HepG2 (cell line): ENCODE measurements at regions not wholly inside any gene's neighbourhood (a gene's known extent, or its start where the extent isn't known, plus 50 kb on each side); places are given as distances from the start of the nearest gene placed in this dataset.

Experiments used
- ATAC-seq: fragments of 200-7000 bp; cut with Tn5 transposase; 3 replicates; pipeline ENCODE4 v1.9.1; 2020; ENCODE audit warnings: mild to moderate bottlenecking, moderate library complexity
- BruUV-seq: library from RNA; stranded (reverse); fragments of 400-500 nt; replicated peaks from 2 replicates; lab custom pipeline; 2021; lab: Mats Ljungman, UMichigan
- CTCF ChIA-PET: fragments of 300-600 bp; formaldehyde crosslinking; extraction: SDS; loops from one replicate; lab custom pipeline; 2021; ENCODE audit warnings: low total read pairs, inconsistent platforms, low intra/inter-chr PET ratio; lab: Yijun Ruan, JAX
- POLR2A ChIA-PET: fragments of 350-600 bp; sonication (Branson Sonifier 250); formaldehyde crosslinking; loops from one replicate; lab custom pipeline; 2020; ENCODE audit warnings: antibody characterized with exemption, inconsistent platforms; lab: Yijun Ruan, JAX
- DNase-seq: peaks from one replicate; pipeline ENCODE4 v3.0.0-alpha.2; 2015; ENCODE audit warnings: low spot score
- FAIRE-seq: peaks from 3 replicates; lab custom pipeline; 2011; peaks lifted over from hg19 to GRCh38; lab: Jason Lieb, UNC
- H2AFZ ChIP-seq: one replicate; pipeline ENCODE4 v1.6.1; 2011; ENCODE audit warnings: low read length, inconsistent platforms
- H3K27ac ChIP-seq: fragments of 300-600 bp; 3 replicates; pipeline ENCODE4 v1.8.0; 2011; ENCODE audit warnings: mixed run types, mild to moderate bottlenecking, mixed read lengths, low read length, inconsistent platforms; ENCODE audit not compliant: insufficient read depth; ENCODE audit errors: extremely low read length
- H3K27me3 ChIP-seq, 2 experiments: fragments of 200-600 bp in 1 of 2; 2 replicates in 1 of 2; 3 replicates in 1 of 2; pipeline versions ENCODE4 v1.6.0 to v1.8.0; 2011; ENCODE audit warnings: low read length in 2 of 2, mild to moderate bottlenecking in 2 of 2, moderate library complexity in 2 of 2, inconsistent platforms in 1 of 2; ENCODE audit not compliant: insufficient read depth in 2 of 2, control insufficient read depth in 1 of 2
- H3K36me3 ChIP-seq, 2 experiments: fragments of 200-600 bp in 1 of 2; replicated peaks in 1 of 2; 2 replicates in 1 of 2; 3 replicates in 1 of 2; pipeline versions ENCODE4 v1.5.1 to v1.8.0; 2011; ENCODE audit warnings: low read length in 2 of 2, inconsistent platforms in 1 of 2; ENCODE audit not compliant: insufficient read depth in 2 of 2, control insufficient read depth in 1 of 2
- H3K4me1 ChIP-seq: 2 replicates; pipeline ENCODE4 v1.5.1; 2012; ENCODE audit warnings: low read length, inconsistent platforms; ENCODE audit not compliant: insufficient read depth
- H3K4me2 ChIP-seq: 2 replicates; pipeline ENCODE4 v1.6.0; 2011; ENCODE audit warnings: low read depth, low read length, inconsistent platforms
- H3K4me3 ChIP-seq, 3 experiments: fragments of 200-600 bp in 1 of 3; sonication (generic), shearing (Covaris generic) in 1 of 3; replicated peaks in 1 of 3; 2 replicates each; pipeline ENCODE4 v1.5.1; 2011 to 2016; ENCODE audit warnings: low read length in 3 of 3, inconsistent platforms in 2 of 3, low read depth in 2 of 3, mild to moderate bottlenecking in 2 of 3, control low read depth in 1 of 3, mixed read lengths in 1 of 3; ENCODE audit not compliant: insufficient read depth in 1 of 3
- H3K79me2 ChIP-seq: one replicate; pipeline ENCODE4 v1.6.1; 2011; ENCODE audit warnings: low read length, inconsistent platforms; ENCODE audit not compliant: insufficient read depth
- H3K9ac ChIP-seq: 2 replicates; pipeline ENCODE4 v1.6.0; 2011; ENCODE audit warnings: mild to moderate bottlenecking, low read depth, low read length, inconsistent platforms; ENCODE audit not compliant: insufficient read depth
- H3K9me3 ChIP-seq: 2 replicates; pipeline ENCODE4 v1.5.1; 2012; ENCODE audit warnings: mild to moderate bottlenecking, low read length
- H4K20me1 ChIP-seq: 2 replicates; pipeline ENCODE4 v1.6.0; 2011; ENCODE audit warnings: inconsistent platforms, mild to moderate bottlenecking, low read length, moderate library complexity; ENCODE audit not compliant: insufficient read depth
- BCL6 ChIP-seq: IDR thresholded peaks from 2 replicates; pipeline ENCODE4 v1.6.1; 2016; ENCODE audit warnings: missing genetic modification reagents, missing compliant biosample characterization
- NR2F6 ChIP-seq, 2 experiments: IDR thresholded peaks; 2 replicates each; pipeline ENCODE4 v1.6.1; 2016; ENCODE audit warnings: antibody characterized with exemption in 1 of 2, mild to moderate bottlenecking in 1 of 2
- STAG1 ChIP-seq: sonication (generic); formaldehyde crosslinking; IDR thresholded peaks from 2 replicates; pipeline ENCODE4 v1.4.0; 2020; ENCODE audit warnings: missing genetic modification reagents
- TCF7 ChIP-seq: sonication (generic); IDR thresholded peaks from 2 replicates; pipeline ENCODE4 v1.6.1; 2016; ENCODE audit warnings: antibody characterized with exemption, low read depth
- ZNF121 ChIP-seq: sonication (generic); formaldehyde crosslinking; IDR thresholded peaks from 2 replicates; pipeline ENCODE4 v1.5.0; 2020; ENCODE audit warnings: mild to moderate bottlenecking, missing genetic modification reagents
- ZNF225 ChIP-seq: sonication (generic); formaldehyde crosslinking; IDR thresholded peaks from 2 replicates; pipeline ENCODE4 v1.4.0; 2020; ENCODE audit warnings: mild to moderate bottlenecking, missing genetic modification reagents
- ZNF615 ChIP-seq: sonication (generic); formaldehyde crosslinking; IDR thresholded peaks from 2 replicates; pipeline ENCODE4 v1.5.0; 2020; ENCODE audit warnings: mild to moderate bottlenecking, missing genetic modification reagents, borderline replicate concordance
- ZNF883 ChIP-seq: sonication (generic); formaldehyde crosslinking; IDR thresholded peaks from 2 replicates; pipeline ENCODE4 v1.5.1; 2020; ENCODE audit warnings: mild to moderate bottlenecking, missing genetic modification reagents; ENCODE audit errors: not compliant biosample characterization
- WGBS: methylation state at CpG from one replicate; pipeline ENCODE4 v1.1.6; 2017; ENCODE audit warnings: low lambda C conversion rate; 5-methylcytosine and 5-hydroxymethylcytosine counted together
- in situ Hi-C: cut with HindIII; loops from 2 replicates; pipeline ENCODE4 v1.10.0; 2017; ENCODE audit warnings: low pct_unique_long_range_greater_than_20kb; ENCODE audit not compliant: extremely low pct_ligation_motif_present
- intact Hi-C: fragments of 100-400 bp; cut with micrococcal nuclease; formaldehyde crosslinking; loops from one replicate; pipeline ENCODE4 v1.10.0; 2022; ENCODE audit not compliant: unreplicated experiment
- TF ChIP-seq, protein P1 (sequence below): sonication (generic); formaldehyde crosslinking; IDR thresholded peaks from 2 replicates; pipeline ENCODE4 v1.5.1; 2020; ENCODE audit warnings: missing genetic modification reagents, mild to moderate bottlenecking, borderline replicate concordance
- TF ChIP-seq, protein P2 (sequence below): sonication (generic); formaldehyde crosslinking; IDR thresholded peaks from 2 replicates; pipeline ENCODE4 v1.8.1; 2023; ENCODE audit warnings: mild to moderate bottlenecking, moderate library complexity, missing genetic modification reagents
- TF ChIP-seq, protein P3 (sequence below): sonication (generic); formaldehyde crosslinking; IDR thresholded peaks from 2 replicates; pipeline ENCODE4 v1.4.0; 2020; ENCODE audit warnings: low read depth, missing genetic modification reagents
- TF ChIP-seq, protein P4 (sequence below): sonication (generic); formaldehyde crosslinking; IDR thresholded peaks from 2 replicates; pipeline ENCODE4 v1.5.1; 2020; ENCODE audit warnings: missing genetic modification reagents, mild to moderate bottlenecking, borderline replicate concordance
- TF ChIP-seq, protein P5 (sequence below): sonication (generic); formaldehyde crosslinking; IDR thresholded peaks from 2 replicates; pipeline ENCODE4 v1.4.0; 2020; ENCODE audit warnings: missing genetic modification reagents
- TF ChIP-seq, protein P6 (sequence below): sonication (generic); formaldehyde crosslinking; IDR thresholded peaks from 2 replicates; pipeline ENCODE4 v1.4.0; 2020; ENCODE audit warnings: mild to moderate bottlenecking, missing genetic modification reagents

DNA sequence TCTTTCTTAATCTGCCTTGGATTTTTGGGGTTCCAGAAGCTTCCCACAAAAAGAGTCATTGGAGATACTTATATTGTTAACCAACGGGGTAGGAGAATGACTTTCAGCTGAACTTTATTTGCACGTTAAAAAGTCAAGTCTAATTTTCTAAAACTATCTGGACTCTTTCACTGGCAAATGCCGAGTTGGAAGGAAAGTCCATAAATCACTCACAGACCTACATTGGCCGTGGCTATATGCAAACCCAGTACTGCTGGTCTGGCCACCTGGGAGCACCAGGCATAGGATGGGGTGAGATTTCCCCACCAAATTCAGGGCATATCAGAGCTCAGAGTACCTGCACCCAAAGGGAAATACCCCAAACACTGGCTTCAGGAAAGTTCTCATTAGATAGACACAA is 71.3 kb upstream of the SALL4 start (continued):
- TF ChIP-seq, protein P1, sequence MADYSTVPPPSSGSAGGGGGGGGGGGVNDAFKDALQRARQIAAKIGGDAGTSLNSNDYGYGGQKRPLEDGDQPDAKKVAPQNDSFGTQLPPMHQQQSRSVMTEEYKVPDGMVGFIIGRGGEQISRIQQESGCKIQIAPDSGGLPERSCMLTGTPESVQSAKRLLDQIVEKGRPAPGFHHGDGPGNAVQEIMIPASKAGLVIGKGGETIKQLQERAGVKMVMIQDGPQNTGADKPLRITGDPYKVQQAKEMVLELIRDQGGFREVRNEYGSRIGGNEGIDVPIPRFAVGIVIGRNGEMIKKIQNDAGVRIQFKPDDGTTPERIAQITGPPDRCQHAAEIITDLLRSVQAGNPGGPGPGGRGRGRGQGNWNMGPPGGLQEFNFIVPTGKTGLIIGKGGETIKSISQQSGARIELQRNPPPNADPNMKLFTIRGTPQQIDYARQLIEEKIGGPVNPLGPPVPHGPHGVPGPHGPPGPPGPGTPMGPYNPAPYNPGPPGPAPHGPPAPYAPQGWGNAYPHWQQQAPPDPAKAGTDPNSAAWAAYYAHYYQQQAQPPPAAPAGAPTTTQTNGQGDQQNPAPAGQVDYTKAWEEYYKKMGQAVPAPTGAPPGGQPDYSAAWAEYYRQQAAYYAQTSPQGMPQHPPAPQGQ: no peak

DNA sequence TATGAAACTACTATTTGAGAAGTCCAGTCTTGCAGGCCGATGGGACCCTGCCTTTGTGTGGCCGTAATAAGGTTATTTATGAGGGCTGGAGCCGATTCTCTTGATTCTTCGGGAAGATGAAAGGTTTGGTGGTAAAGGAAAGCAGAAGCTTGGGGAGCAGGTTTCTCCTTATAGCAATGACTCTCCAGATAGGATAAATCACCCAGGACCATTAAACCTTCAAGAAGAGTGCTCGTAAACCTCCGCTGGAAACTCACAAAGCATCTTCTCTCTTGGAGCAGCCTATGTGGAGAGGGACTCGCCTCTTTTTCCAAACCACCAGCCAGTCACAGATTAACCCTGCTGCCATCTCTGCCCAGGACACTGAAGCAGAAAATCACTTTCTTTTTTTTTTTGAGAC is 69.6 kb upstream of the SALL4 start:
- POLR2A ChIA-PET: no interaction called here
- TF ChIP-seq, protein P2, sequence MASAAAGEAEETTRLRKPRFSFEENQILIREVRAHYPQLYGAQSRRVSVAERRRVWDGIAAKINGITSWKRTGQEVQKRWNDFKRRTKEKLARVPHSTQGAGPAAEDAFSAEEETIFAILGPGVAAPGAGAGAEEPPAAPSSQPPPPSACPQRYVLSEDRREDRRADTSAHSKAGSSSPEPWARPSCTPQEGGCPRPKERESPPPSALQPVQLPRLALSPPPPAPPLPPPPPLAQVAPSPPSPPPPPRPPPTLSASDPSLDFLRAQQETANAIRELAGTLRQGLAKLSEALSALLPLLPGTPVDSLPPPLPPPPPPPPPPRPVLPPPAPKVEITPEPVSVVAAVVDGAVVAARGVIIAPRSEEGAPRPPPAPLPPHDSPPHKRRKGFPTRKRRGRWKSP: no peak
- TF ChIP-seq ZNF225 (no peak), ZNF121 (CRISPR knock-in tag) (no peak), NR2F6 (IDR thresholded peaks at IDR 0.05) (no peak), NR2F6 (CRISPR knock-in tag; IDR thresholded peaks at IDR 0.05) (no peak), ZNF883 (CRISPR knock-in tag) (no peak), STAG1 (CRISPR knock-in tag) (no peak), BCL6 (no peak), ZNF615 (no peak), TCF7 (no peak)
- TF ChIP-seq, protein P3, sequence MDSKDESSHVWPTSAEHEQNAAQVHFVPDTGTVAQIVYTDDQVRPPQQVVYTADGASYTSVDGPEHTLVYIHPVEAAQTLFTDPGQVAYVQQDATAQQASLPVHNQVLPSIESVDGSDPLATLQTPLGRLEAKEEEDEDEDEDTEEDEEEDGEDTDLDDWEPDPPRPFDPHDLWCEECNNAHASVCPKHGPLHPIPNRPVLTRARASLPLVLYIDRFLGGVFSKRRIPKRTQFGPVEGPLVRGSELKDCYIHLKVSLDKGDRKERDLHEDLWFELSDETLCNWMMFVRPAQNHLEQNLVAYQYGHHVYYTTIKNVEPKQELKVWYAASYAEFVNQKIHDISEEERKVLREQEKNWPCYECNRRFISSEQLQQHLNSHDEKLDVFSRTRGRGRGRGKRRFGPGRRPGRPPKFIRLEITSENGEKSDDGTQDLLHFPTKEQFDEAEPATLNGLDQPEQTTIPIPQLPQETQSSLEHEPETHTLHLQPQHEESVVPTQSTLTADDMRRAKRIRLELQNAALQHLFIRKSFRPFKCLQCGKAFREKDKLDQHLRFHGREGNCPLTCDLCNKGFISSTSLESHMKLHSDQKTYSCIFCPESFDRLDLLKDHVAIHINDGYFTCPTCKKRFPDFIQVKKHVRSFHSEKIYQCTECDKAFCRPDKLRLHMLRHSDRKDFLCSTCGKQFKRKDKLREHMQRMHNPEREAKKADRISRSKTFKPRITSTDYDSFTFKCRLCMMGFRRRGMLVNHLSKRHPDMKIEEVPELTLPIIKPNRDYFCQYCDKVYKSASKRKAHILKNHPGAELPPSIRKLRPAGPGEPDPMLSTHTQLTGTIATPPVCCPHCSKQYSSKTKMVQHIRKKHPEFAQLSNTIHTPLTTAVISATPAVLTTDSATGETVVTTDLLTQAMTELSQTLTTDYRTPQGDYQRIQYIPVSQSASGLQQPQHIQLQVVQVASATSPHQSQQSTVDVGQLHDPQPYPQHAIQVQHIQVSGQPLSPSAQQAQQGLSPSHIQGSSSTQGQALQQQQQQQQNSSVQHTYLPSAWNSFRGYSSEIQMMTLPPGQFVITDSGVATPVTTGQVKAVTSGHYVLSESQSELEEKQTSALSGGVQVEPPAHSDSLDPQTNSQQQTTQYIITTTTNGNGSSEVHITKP (CRISPR knock-in tag): no peak
- TF ChIP-seq, protein P4, sequence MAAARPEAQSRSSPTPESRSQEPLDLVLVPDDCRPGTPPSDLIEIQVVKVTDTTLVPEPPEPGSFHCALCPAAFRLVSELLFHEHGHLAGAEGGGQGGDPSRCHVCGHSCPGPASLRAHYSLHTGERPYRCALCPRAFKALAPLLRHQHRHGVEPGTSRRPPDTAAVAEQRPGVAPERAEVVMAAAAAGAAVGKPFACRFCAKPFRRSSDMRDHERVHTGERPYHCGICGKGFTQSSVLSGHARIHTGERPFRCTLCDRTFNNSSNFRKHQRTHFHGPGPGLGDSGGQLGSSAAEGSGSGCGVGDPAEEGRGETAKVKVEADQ (CRISPR knock-in tag): no peak
- TF ChIP-seq, protein P5, sequence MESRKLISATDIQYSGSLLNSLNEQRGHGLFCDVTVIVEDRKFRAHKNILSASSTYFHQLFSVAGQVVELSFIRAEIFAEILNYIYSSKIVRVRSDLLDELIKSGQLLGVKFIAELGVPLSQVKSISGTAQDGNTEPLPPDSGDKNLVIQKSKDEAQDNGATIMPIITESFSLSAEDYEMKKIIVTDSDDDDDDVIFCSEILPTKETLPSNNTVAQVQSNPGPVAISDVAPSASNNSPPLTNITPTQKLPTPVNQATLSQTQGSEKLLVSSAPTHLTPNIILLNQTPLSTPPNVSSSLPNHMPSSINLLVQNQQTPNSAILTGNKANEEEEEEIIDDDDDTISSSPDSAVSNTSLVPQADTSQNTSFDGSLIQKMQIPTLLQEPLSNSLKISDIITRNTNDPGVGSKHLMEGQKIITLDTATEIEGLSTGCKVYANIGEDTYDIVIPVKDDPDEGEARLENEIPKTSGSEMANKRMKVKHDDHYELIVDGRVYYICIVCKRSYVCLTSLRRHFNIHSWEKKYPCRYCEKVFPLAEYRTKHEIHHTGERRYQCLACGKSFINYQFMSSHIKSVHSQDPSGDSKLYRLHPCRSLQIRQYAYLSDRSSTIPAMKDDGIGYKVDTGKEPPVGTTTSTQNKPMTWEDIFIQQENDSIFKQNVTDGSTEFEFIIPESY (CRISPR knock-in tag): no peak
- TF ChIP-seq, protein P6, sequence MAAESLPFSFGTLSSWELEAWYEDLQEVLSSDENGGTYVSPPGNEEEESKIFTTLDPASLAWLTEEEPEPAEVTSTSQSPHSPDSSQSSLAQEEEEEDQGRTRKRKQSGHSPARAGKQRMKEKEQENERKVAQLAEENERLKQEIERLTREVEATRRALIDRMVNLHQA: no peak

More for the DNA sequence above, 69.6 kb upstream of the SALL4 start:
- Histone ChIP-seq H3K4me3 (no peak overlapping the region), H3K4me2 (no peak overlapping the region), H3K9ac (no peak overlapping the region), H3K9me3 (no peaks in the 10 kb centered on the region), H3K4me1 (no peaks in the 10 kb centered on the region), H3K27ac (no peak overlapping the region), H3K79me2 (no peaks in the 10 kb centered on the region), H3K36me3 (no peaks in the 10 kb centered on the region), H3K27me3 (peaks cover 0 to 2% of the 10 kb centered on the region in 2 experiments; a peak in 2 of 5 replicates), H4K20me1 (no peaks in the 10 kb centered on the region), H2AFZ (no peak overlapping the region)
- ATAC-seq (no peak), DNase-seq (no peak), FAIRE-seq (no peak)
- intact Hi-C loops: no loop called here
- 59% methylated on average over 7 of the region's 7 CpGs for WGBS
- no TSS peak for BruUV-seq
- CTCF ChIA-PET: no interaction called here
- in situ Hi-C loops: no loop called here
